Activated CD8-positive, alpha-beta memory T cell treated with anti-CD3 and anti-CD28 coated beads, Interleukin-2, amount 50 U/mL, for 1 hour (primary cell): ENCODE measurements at regions not wholly inside any gene's neighbourhood (a gene's known extent, or its start where the extent isn't known, plus 50 kb on each side); places are given as distances from the start of the nearest gene placed in this dataset.

Experiments used
- DNase-seq: peaks from one replicate; pipeline ENCODE4 v3.0.0-alpha.2; 2020; ENCODE audit errors: extremely low read depth

- no peak for DNase-seq
Measured at GRCh38 chr18:67232991-67233390, 283.5 kb downstream of the DSEL start.

GRCh38 chr18:67232406-67232805, 284.1 kb downstream of the DSEL start:
- DNase-seq, result no peak

DNA sequence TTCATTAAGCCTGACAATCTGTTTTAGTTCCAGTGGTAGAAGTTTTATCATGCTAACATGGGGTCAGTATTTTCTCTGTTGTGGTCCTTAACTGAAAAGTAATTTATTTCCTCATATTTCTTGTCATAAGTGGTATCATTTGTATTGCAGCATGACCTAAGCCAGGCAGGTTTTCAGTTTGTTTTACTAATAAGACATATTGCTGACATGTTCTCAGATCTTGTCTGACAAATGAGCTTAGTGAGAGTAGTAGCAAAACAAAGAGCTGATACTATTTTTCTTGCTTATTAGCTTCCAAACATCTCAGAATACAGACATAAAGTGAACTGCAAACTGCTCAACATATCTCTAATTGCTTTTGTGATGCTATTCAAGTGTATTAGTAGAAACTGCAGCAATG, 293.6 kb downstream of the DSEL start:
- DNase-seq, result no peak

DNA sequence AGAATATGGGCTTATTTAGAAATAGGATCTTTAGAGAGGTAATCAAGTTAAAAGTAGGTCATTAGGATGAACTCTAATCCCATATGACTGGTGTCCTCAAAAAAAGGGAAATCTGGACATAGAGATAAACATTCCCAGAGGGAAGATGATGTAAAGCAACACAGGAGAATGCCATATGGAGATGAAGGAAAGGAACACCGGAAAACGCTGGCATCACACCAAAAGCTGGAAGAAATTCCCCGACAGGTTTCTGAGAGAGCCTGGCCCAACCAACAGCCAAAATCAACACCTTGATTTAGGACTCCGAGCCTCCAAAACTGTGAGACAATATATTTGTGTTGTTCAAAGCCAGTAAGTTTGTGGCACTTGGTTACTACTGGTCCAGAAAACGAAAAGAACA, 296.7 kb downstream of the DSEL start:
- no peak for DNase-seq

DNA sequence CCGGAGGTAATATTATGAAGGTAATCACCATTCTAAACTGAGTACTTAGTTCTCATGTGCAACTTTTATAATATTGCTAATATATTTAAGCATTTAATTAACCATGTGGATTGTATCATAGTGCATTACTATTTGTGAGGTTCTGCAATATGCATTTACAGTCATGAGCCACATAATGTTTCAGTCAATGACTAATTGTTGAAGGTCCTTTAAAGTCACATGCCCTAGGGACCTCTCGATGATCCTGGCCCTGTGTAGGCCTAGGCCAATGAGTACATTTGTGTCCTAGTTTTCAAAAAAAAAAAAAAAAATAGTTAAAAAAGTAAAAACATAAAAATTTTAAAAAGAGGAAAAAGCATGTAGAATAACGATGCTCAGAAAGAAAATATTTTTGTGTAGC, 298.0 kb downstream of the DSEL start:
- no peak for DNase-seq

DNA sequence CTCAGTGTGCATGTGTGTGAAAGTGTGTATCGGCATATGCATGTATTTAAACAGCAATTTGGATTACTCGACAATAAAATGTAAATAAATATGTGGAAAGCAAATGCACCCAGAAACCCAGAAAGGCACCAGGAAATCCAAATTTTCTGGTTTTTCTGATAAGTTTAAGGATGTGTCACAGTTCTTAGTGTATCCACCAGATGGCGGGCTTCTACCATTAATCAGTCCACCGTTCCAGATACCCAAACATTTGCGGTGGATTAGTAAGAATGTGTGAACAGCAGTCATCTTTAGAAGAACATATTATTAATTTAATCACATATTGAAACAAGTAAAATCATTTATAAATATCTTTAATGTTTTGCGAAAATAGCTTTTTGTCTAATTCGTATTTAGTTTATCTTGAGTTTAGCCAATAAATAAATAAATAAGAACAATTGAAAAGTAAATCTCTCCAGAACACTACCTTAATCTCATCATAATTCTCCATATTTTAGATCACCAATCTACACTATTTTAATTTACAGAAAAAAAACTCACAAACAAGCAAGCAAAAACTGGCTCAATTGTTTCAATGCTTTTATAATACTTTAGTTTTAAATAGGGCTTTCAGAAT, 298.9 kb downstream of the DSEL start:
- DNase-seq, result peak; percentile 28

DNA sequence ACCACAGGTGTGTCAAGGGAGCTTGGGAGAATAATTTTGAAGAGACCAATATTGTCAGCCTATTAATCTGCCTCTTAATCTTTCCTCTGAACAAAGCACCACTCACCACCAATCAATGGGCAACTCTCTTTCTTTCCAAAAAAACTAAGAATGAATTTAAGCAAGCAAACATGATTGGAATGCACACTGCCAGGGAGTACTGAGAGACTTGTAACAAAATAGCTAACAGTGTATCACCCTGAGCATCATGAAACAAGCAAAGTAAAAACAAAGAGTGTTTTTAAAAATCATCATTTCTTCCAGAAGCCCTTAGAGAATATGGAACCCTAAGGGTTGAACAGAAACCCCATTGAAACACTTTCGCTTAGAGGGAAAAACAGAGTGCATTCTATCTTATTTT, 299.7 kb downstream of the DSEL start:
- DNase-seq, result no peak

DNA sequence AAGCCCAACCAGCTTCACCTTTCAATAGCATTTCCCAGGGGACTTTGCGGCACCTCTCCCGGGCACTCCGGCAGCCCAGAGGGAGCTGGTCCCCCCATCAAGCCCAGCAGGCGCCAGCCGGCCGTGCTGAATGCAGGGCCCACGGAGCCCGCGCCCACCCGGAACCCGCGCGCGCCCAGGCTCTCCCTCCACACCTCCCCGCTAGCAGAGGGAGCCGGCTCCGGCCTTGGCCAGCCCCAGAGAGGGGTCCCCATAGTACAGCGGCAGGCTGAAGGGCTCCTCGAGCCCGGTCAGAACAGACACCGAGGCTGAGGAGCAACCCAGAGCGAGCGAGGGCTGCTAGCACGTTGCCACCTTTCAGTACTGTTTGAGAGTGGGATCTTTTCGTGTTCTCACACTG, 300.8 kb downstream of the DSEL start:
- DNase-seq, result no peak

DNA sequence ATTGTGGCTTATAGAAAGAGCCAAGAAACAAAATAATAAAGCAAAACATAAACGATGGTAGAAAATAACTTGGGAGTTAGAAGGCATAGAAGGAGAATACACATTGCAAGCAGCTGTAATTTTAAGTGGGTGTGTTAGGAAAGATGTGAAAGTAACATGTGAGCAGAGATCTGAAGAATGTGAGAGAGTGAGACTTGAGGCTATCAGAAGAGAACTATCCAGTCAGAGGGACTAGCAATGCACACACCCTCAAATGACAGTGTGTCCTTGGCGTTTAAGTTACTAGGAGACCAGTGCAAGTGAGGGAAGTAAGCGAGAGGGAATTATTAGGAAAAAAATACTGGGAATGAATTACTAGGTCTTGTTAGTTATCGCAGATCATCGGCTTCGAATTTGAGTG, 304.9 kb downstream of the DSEL start:
- no peak for DNase-seq

- DNase-seq, result no peak
Measured at GRCh38 chr18:67200665-67201064, 315.9 kb downstream of the DSEL start.

GRCh38 chr18:67199993-67200617, 316.4 kb downstream of the DSEL start:
- DNase-seq, result no peak

- no peak for DNase-seq
Measured at GRCh38 chr18:67194886-67195285, 321.6 kb downstream of the DSEL start.

DNA sequence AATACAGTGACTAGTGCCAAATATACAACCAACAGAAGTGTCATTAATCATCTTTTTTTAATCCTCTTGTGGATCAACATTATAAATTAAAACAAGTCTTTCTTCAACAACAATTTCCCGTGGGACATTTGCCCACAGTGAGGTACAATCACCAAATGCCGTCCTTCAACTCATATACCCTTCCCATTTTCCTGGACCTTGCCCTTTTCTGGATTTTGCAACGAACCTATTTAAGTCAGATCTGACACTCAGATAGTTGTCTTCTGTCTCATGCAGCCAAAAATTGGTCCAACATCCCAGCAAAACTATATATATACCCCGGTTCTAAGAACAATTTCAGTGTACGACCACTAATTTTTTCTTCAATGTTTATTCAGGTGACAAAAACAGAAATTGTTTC, 324.0 kb downstream of the DSEL start:
- no peak for DNase-seq

DNA sequence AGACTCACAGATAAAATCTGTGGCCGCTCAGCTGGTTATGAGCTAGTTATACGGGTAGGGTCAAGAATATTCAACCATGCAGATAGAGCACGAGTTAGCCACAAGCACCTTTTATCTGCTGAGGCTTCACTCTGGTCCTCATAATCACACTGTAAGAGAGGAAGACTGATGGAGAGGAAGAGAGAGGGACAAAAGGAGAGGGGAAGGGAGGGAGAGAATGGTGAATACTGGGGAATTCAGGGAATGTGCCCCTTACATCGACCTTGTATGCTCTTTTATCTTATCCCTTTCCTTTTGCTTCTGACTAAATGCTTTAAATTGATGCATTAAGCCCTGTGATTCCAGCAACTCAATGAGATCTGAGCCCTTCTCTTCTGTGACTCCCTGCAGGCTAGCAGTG, 333.1 kb downstream of the DSEL start:
- DNase-seq, result no peak

GRCh38 chr18:67179726-67180125, 336.8 kb downstream of the DSEL start:
- DNase-seq, result no peak

- DNase-seq, result no peak
Measured at GRCh38 chr18:67159662-67160061, 356.9 kb downstream of the DSEL start.

DNA sequence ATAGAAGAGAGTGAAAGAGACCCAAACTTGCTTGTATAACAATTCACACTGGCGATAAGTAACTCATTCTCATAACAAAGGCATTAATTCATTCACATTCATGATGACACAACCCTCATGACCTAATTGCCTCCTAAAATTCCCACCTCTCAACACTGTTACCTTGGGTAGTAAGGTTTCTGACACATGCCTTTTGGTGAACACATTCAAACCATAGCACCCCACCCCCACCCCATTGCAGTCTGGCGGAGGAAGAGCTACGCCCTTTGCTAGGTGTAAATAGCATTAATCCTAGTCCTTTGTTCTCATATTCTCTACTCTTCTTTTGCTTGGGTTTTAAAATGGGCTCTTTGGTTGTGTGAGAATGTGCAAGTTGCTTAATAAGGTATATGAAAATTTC, 361.5 kb downstream of the DSEL start:
- DNase-seq, result no peak

- no peak for DNase-seq
Measured at GRCh38 chr18:67151366-67151765, 365.2 kb downstream of the DSEL start.

DNA sequence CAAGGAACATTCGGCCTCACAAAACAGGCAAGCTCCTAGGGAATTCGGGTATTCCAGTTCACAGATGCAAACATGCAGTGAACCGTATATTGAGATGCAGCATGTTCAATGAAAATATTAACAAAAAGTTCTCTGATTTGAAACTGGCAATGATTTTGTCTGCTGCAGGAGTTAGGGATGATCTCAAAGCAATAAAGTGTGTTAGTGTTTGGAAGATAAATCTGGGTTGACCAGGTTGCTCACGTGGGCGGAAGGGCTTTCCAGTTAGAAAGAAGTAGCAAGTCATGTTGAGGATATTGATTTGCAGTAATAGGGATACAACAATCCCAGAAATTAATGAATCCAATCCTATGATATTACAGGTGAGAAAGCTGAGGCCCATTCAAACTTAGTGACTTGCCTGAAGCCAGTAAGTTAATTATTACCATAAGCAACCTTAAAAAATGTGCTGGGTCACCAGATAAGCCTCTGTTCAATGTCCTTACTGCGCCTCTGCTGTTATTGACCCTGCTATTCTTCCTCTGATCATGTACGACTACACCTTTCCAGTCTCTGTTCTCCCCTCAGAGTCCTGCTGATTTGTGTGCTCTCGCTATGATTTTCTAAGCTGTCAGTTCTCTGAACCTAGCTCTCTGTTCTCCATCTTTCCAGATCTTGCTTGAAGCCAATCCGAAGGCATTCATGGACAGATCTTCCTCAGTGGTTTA, 370.8 kb downstream of the DSEL start:
- DNase-seq, result no peak

GRCh38 chr18:67144329-67144728, 372.2 kb downstream of the DSEL start:
- no peak for DNase-seq

DNA sequence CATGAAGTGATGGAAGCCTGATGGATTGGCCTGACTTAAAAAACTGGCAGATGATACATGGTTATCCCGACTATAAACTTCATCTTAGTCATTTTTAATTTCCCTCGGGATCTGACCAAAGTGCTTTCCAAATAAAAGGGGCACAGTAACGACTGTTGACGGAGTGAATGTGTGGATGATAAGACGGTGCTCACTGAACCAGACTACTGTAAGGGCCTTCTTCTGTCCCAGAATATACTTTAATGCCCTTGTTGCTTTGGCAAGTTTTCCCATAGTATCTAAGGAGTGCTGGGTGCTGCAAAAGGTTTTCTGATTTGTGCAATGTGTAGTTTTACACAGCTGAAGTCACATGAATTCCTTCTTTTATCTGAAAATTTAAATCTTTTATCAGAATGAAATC, 373.5 kb downstream of the DSEL start:
- DNase-seq, result no peak

- no peak for DNase-seq
Measured at GRCh38 chr18:67142604-67143003, 373.9 kb downstream of the DSEL start.

GRCh38 chr18:67140495-67140894, 376.0 kb downstream of the DSEL start:
- no peak for DNase-seq
